ENCODE measurements at regions not wholly inside any gene's neighbourhood (a gene's known extent, or its start where the extent isn't known, plus 50 kb on each side); places are given as distances from the start of the nearest gene placed in this dataset.
A peak's percentile ranks its signal among the peaks of the same experiment; 100 is the strongest.

DNA sequence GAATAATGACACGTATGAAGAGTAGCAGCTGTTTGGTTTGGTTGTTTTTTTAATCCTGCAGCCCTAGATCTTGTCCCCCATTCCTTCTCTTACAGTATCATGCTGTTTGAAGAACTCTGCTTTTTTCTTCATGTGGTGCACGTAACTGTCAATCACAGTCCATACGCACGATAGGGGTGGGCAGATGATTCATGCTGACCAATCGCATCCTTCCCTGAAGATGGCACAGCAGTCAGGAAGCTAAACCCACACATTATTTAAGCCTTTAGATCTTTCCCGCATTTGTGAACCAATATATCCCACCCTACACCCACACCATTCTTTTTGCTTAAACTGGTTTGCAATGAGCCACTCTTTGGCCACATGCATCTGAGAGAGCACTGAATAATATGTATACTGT, 158.9 kb upstream of the PLEKHA5 start:
- DNase-seq (ENCODE audit: low read depth): no peak

- no peak for DNase-seq (ENCODE audit: low read depth)
Observed at GRCh38 chr12:18971932-18972331, 157.6 kb upstream of the PLEKHA5 start.

- no peak for DNase-seq (ENCODE audit: low read depth)
Observed at GRCh38 chr12:18975933-18976332, 153.6 kb upstream of the PLEKHA5 start.

- DNase-seq (ENCODE audit: low read depth): no peak
Observed at GRCh38 chr12:18979401-18980126, 150.0 kb upstream of the PLEKHA5 start.

DNA sequence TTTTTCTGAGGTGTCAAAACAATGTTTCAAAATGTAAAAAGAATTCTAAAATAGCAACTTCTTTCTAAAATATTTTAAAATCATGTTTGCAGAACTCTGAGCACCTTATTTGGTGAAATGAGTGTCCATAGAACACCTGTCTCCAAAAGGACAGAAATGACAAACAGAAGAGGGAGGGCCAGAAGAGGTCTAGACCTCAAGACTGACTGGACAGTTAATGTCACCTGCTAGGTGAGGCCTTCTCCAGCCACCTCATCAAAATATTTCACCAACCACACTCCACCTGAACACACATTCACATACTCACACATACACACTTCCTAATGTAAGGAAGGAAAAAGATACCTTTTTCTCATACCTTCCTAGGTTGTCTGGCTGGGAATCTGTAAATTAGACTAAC, 147.8 kb upstream of the PLEKHA5 start:
- DNase-seq (ENCODE audit: low read depth): no peak

DNA sequence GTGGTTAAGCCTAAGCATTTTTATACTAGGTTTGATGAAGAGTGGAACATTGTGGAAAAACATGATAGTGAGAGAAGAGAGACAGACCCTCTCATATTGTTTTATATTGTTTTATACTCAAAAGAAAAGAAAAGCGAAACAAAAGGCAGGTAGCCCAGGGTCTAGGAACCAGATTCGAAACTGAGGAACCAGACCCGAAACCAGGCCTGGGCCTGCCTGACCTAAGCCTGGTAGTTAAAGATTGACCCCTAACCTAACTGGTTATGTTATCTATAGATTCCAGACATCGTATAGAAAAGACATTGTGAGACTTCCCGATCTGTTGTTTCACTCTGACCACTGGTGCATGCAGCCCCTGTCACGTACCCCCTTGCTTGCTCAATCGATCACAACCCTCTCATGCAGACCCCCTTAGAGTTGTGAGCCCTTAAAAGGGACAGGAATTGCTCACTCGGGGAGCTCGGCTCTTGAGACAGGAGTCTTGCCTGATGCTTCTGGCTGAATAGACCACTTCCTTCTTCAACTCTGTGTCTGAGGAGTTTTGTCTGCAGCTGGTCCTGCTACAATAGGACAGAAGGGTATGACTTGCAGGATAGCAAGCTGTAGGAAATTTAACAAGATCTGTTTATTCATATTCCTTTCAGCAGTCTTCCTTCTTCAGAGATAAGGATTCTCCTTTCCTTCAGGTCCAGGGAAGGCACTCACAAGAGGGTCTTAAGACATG, 147.1 kb upstream of the PLEKHA5 start:
- no peak for DNase-seq (ENCODE audit: low read depth)

DNA sequence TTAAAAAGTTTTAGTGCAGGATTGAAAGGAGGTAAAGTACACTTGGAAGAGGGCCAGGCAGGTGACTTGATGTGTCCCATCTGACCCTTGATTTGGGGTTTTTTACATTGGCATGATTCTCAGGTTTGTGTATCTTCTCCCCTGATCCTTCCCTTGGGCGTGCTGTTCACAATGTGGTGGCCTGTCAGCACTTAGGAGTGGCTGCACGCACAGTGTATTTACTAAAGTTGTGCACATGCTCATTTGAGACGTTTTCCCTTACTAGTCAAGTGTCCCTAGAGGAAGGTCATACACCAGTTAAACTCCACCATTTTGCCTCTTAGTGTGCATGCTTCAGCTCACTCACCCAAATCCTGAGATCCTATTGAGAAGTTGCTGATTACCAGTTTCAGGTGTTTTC, 145.7 kb upstream of the PLEKHA5 start:
- DNase-seq (ENCODE audit: low read depth): no peak

GRCh38 chr12:18990856-18991255, 138.7 kb upstream of the PLEKHA5 start:
- no peak for DNase-seq (ENCODE audit: low read depth)

- no peak for DNase-seq (ENCODE audit: low read depth)
Observed at GRCh38 chr12:18992336-18992735, 137.2 kb upstream of the PLEKHA5 start.

- DNase-seq (ENCODE audit: low read depth): peak; percentile 11
Observed at GRCh38 chr12:18998343-18999261, 130.9 kb upstream of the PLEKHA5 start.

DNA sequence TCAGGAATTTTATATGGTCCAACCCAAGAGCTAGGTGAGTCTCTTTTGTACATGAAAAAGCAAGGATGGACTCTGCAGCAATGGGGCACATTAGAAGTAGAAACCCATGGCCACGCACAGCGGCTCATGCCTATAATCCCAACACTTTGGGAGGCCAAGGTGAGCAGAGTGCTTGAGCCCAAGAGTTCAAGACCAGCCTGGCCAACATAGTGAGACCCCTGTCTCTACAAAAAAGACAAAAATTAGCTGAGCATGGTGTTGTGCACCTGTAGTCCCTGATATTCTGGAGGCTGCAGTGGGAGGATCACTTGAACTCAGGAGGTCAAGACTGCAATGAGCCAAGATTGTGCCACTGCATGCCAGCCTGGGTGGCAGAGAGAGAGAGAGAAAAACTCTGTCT, 128.7 kb upstream of the PLEKHA5 start:
- DNase-seq (ENCODE audit: low read depth): no peak

DNA sequence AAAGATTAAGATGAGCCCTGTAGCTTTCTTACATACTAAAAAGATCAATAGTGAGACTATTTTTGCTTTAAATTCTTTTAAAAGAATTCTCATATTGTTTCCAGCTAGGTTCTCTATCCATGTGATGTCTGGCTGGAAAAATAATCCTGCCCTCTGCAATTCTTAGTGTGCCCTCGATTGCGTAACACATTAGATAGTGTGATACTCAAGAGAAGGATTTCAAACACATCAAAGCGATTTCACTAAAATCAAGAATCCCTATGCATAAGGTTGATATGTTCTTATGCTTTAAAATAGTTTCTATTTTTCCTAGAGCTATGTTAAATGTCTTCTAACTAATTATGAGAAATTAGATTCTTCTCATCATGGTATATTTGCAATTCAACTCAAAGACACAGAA, 127.3 kb upstream of the PLEKHA5 start:
- no peak for DNase-seq (ENCODE audit: low read depth)

DNA sequence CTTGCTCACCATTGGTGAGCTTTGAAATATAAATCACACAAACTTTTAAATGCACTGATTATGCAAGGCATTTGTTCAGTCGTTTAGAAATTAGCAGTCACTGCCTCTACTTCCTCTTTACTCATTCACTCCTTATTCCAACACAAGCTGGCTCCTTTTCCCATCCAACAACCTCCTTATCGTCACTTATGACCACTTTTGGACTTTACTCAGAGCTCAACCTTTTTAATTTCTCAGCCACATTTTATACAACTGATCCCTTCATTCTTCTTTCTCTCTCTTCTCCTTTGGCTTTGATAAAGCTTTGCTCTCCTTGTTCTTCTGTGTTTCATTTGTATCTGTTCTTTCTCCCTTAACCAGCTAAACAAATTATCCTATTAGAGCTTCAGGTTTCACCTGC, 126.4 kb upstream of the PLEKHA5 start:
- no peak for DNase-seq (ENCODE audit: low read depth)

GRCh38 chr12:19003987-19004619, 125.4 kb upstream of the PLEKHA5 start:
- no peak for DNase-seq (ENCODE audit: low read depth)

DNA sequence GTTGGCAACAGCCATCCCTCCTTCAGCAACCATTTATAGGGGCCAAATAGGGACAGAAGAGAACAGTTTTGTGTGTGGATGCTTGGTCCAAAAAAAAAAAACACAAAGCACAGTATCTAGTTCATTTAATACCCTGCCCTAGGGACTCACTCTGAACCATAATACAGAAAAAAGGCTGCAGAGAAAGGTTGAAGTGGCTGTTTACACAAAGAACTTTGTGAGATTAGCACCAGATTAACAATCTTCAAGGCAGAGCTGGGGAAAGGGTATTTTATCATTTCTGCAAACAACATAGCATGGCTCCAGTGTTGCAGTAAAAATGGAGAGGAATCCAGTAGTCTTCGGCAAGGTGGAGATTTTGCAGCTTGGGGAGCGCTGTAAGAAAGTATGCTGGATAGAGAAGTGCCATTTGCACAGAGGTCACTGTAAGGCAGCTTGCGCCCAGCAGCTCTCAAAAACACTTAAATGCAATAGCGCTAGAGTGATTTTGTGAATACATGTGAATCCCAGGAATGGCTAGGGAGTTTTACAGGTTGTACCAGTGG, 124.2 kb upstream of the PLEKHA5 start:
- DNase-seq (ENCODE audit: low read depth): no peak

- no peak for DNase-seq (ENCODE audit: low read depth)
Observed at GRCh38 chr12:19006626-19007137, 122.9 kb upstream of the PLEKHA5 start.

GRCh38 chr12:19008102-19008501, 121.4 kb upstream of the PLEKHA5 start:
- DNase-seq (ENCODE audit: low read depth): no peak

GRCh38 chr12:19010087-19010486, 119.4 kb upstream of the PLEKHA5 start:
- DNase-seq (ENCODE audit: low read depth): no peak

GRCh38 chr12:19010726-19011125, 118.8 kb upstream of the PLEKHA5 start:
- no peak for DNase-seq (ENCODE audit: low read depth)

DNA sequence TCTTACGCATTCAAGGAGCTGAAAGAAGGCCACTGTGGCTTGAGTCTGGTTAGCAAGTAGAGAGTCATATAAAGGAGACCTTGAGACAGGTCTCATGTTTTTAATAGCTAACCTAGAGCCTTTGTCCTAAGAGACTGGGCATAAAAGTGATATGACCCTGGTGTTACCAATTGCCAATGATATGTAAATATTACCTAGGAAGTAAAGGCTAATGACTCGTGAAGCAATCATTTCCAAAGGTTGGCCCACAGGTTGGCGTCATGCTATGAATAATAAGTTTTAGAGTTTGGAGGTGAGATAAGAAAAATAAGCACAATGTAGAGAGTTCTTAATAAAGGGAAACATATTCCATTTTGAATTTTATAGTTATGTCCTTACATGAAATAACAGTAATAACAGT, 116.6 kb upstream of the PLEKHA5 start:
- DNase-seq (ENCODE audit: low read depth): no peak

- no peak for DNase-seq (ENCODE audit: low read depth)
Observed at GRCh38 chr12:19014240-19014639, 115.3 kb upstream of the PLEKHA5 start.

DNA sequence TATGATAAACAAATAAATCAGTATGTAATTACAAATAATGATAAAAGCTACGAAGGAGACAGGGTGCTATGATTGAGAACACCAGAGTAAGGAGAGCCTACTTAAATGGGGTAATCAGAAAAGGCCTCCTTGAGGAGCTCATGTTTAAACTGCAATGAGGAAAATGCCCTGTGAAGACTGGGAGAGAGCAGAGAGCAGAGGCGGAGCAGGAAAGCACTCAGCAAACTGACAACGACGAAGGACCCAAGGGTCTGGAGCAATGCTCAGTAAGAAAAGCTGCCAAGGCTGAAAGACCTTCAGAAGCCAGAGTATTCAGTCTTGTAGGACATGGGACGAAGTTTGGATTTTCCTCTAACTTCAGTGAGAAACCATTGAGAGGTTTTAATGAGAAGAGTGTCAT, 114.2 kb upstream of the PLEKHA5 start:
- DNase-seq (ENCODE audit: low read depth): no peak

Measured in stromal cell of bone marrow (primary cell).